SH-SY5Y (cell line): ENCODE measurements at regions not wholly inside any gene's neighbourhood (a gene's known extent, or its start where the extent isn't known, plus 50 kb on each side); places are given as distances from the start of the nearest gene placed in this dataset.

Experiments
- GATA2 ChIP-seq: IDR thresholded peaks from 2 replicates; pipeline ENCODE4 v1.6.1; 2011; ENCODE audit warnings: mild to moderate bottlenecking, low read depth, low read length
- GATA3 ChIP-seq: IDR thresholded peaks from 2 replicates; pipeline ENCODE4 v1.6.1; 2011; ENCODE audit warnings: low read depth, mild to moderate bottlenecking, low read length, moderate library complexity

DNA sequence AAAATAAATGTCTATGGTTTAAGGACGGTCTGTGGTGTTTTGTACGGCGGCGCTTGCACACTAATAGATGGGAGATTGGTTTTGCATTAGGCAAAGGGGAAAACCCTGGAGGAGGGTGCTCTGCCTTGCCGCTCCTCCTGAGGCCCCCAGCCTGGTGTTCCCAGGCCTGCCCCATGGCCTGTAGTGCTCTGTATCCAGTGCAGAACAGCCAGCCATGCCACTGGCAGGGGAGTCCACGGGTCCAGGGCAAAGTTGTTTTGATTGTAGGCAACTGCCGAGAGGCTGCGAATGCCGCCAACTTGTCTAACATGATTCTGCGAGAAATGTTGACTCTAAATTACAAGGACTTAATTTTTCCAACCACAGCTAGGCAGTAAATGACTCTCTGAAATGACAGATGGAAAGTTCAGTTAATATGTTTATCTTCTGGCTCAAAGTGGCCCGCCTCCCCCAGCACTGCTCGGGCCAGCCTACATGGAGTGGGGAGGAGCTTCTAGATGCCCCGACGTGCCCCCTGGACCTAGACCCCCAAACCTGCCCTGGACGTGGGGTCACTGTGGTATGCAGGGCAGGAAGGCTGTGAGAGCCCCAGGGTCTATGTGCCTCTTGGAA is 104.6 kb upstream of the GDF10 start:
- no peak for TF ChIP-seq GATA3
- TF ChIP-seq GATA2 = no peak
